ENCODE measurements at regions not wholly inside any gene's neighbourhood (a gene's known extent, or its start where the extent isn't known, plus 50 kb on each side); places are given as distances from the start of the nearest gene placed in this dataset.

GRCh38 chr1:81375884-81376548 is 424.7 kb upstream of the ADGRL2 start:
- Histone ChIP-seq H3K27ac (no peak overlapping the region), H3K4me2 (ENCODE audit: unreplicated experiment) (no peak overlapping the region), H4K20me1 (ENCODE audit: insufficient read depth) (no peaks in the 10 kb centered on the region), H3K4me1 (ENCODE audit: insufficient read depth) (no peaks in the 10 kb centered on the region), H3K27me3 (replicated peaks; ENCODE audit: insufficient read depth) (no peaks in the 10 kb centered on the region), H2AFZ (no peak overlapping the region), H3K79me2 (ENCODE audit: insufficient read depth) (no peaks in the 10 kb centered on the region), H3K4me3 (no peak overlapping the region), H3K9me3 (ENCODE audit: low read depth) (no peaks in the 10 kb centered on the region), H3K36me3 (ENCODE audit: low read depth) (no peaks in the 10 kb centered on the region), H3F3A (ENCODE audit: insufficient read depth) (no peaks in the 10 kb centered on the region), H3K9ac (no peak overlapping the region), H3K9me2 (ENCODE audit: insufficient read depth) (no peaks in the 10 kb centered on the region)
- 30 to 33% methylated on average over 5 of the region's 5 CpGs for WGBS, 2 experiments (ENCODE audit: low coverage in 1 of 2, low lambda C conversion rate in 2 of 2, missing lambda C conversion rate in 2 of 2)
- TF ChIP-seq EZH2phosphoT487 (IDR thresholded peaks at IDR 0.05; ENCODE audit: insufficient read depth, low read depth) (no peak), EZH2 (IDR thresholded peaks at IDR 0.05; ENCODE audit: insufficient read depth, poor library complexity, severe bottlenecking) (no peak)
- in situ Hi-C loops (cut with MboI) = no loop called here
- DNase-seq = no peak

GRCh38 chr1:81374481-81374880 is 426.3 kb upstream of the ADGRL2 start:
- Histone ChIP-seq H2AFZ (no peak overlapping the region), H3K4me3 (no peak overlapping the region), H3K79me2 (ENCODE audit: insufficient read depth) (no peaks in the 10 kb centered on the region), H3K4me2 (ENCODE audit: unreplicated experiment) (no peak overlapping the region), H4K20me1 (ENCODE audit: insufficient read depth) (no peaks in the 10 kb centered on the region), H3K4me1 (ENCODE audit: insufficient read depth) (no peaks in the 10 kb centered on the region), H3F3A (ENCODE audit: insufficient read depth) (no peaks in the 10 kb centered on the region), H3K27me3 (replicated peaks; ENCODE audit: insufficient read depth) (no peaks in the 10 kb centered on the region), H3K36me3 (ENCODE audit: low read depth) (no peaks in the 10 kb centered on the region), H3K9me3 (ENCODE audit: low read depth) (no peaks in the 10 kb centered on the region), H3K9ac (no peak overlapping the region), H3K9me2 (ENCODE audit: insufficient read depth) (no peaks in the 10 kb centered on the region), H3K27ac (no peak overlapping the region)
- no peak for TF ChIP-seq EZH2 (IDR thresholded peaks at IDR 0.05; ENCODE audit: insufficient read depth, poor library complexity, severe bottlenecking)
- no peak for TF ChIP-seq EZH2phosphoT487 (IDR thresholded peaks at IDR 0.05; ENCODE audit: insufficient read depth, low read depth)
- no peak for DNase-seq
- 68% methylated on average over 5 of the region's 5 CpGs for WGBS, 2 experiments (ENCODE audit: low coverage in 1 of 2, low lambda C conversion rate in 2 of 2, missing lambda C conversion rate in 2 of 2)
- in situ Hi-C loops (cut with MboI) = no loop called here

GRCh38 chr1:81371864-81372263 is 428.9 kb upstream of the ADGRL2 start:
- H3K9me2 ChIP-seq (ENCODE audit: insufficient read depth) = no peaks in the 10 kb centered on the region
- no peak overlapping the region for H3K4me2 ChIP-seq (ENCODE audit: unreplicated experiment)
- H3K9me3 ChIP-seq (ENCODE audit: low read depth) = no peaks in the 10 kb centered on the region
- H3F3A ChIP-seq (ENCODE audit: insufficient read depth) = no peaks in the 10 kb centered on the region
- no peaks in the 10 kb centered on the region for H3K27me3 ChIP-seq (replicated peaks; ENCODE audit: insufficient read depth)
- no peak overlapping the region for H3K9ac ChIP-seq
- H3K27ac ChIP-seq = no peak overlapping the region
- 30% methylated on average over 3 of the region's 3 CpGs for WGBS, 2 experiments (ENCODE audit: low coverage in 1 of 2, low lambda C conversion rate in 2 of 2, missing lambda C conversion rate in 2 of 2)
- H4K20me1 ChIP-seq (ENCODE audit: insufficient read depth) = no peaks in the 10 kb centered on the region
- in situ Hi-C loops (cut with MboI) = no loop called here
- no peak for DNase-seq
- no peak overlapping the region for H2AFZ ChIP-seq
- no peak for TF ChIP-seq EZH2 (IDR thresholded peaks at IDR 0.05; ENCODE audit: insufficient read depth, poor library complexity, severe bottlenecking)
- no peaks in the 10 kb centered on the region for H3K79me2 ChIP-seq (ENCODE audit: insufficient read depth)
- H3K36me3 ChIP-seq (ENCODE audit: low read depth) = no peaks in the 10 kb centered on the region
- H3K4me1 ChIP-seq (ENCODE audit: insufficient read depth) = no peaks in the 10 kb centered on the region
- no peak overlapping the region for H3K4me3 ChIP-seq

DNA sequence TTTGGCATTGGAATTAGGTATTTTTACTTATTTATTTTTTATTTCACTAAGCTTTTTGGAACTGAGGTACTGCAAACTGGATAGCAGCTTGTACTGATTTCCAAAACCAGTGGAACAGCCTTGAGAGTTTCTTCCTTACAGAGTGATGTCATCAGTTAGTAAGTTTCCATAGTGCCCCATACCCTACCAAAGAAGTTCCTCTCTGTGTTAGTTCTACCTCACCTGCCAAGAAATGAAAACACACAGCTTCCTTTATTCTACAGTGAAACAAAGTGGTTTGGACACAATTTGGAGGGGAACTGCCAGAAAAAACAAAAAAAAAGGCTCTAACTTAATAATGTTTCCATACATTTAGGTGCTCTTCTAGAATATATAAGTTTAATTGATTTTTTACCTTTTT is 430.9 kb upstream of the ADGRL2 start:
- Histone ChIP-seq H3K4me2 (ENCODE audit: unreplicated experiment) (no peak overlapping the region), H3K9me2 (ENCODE audit: insufficient read depth) (no peaks in the 10 kb centered on the region), H3K36me3 (ENCODE audit: low read depth) (no peaks in the 10 kb centered on the region), H3K27ac (no peak overlapping the region), H3F3A (ENCODE audit: insufficient read depth) (no peaks in the 10 kb centered on the region), H4K20me1 (ENCODE audit: insufficient read depth) (no peaks in the 10 kb centered on the region), H3K9ac (no peak overlapping the region), H3K4me3 (no peak overlapping the region), H3K4me1 (ENCODE audit: insufficient read depth) (no peaks in the 10 kb centered on the region), H2AFZ (no peak overlapping the region), H3K79me2 (ENCODE audit: insufficient read depth) (no peaks in the 10 kb centered on the region), H3K9me3 (ENCODE audit: low read depth) (no peaks in the 10 kb centered on the region), H3K27me3 (replicated peaks; ENCODE audit: insufficient read depth) (no peaks in the 10 kb centered on the region)
- DNase-seq = no peak
- in situ Hi-C loops (cut with MboI) = no loop called here
- TF ChIP-seq EZH2 (IDR thresholded peaks at IDR 0.05; ENCODE audit: insufficient read depth, poor library complexity, severe bottlenecking) = no peak
- TF ChIP-seq EZH2phosphoT487 (IDR thresholded peaks at IDR 0.05; ENCODE audit: insufficient read depth, low read depth) = no peak

GRCh38 chr1:81366173-81366572 is 434.6 kb upstream of the ADGRL2 start:
- no peak for DNase-seq
- Histone ChIP-seq H3K79me2 (ENCODE audit: insufficient read depth) (no peaks in the 10 kb centered on the region), H3K9me2 (ENCODE audit: insufficient read depth) (no peaks in the 10 kb centered on the region), H3K9me3 (ENCODE audit: low read depth) (no peaks in the 10 kb centered on the region), H2AFZ (no peak overlapping the region), H3K36me3 (ENCODE audit: low read depth) (no peaks in the 10 kb centered on the region), H4K20me1 (ENCODE audit: insufficient read depth) (no peaks in the 10 kb centered on the region), H3K27ac (no peak overlapping the region), H3K4me1 (ENCODE audit: insufficient read depth) (no peaks in the 10 kb centered on the region), H3K9ac (no peak overlapping the region), H3K4me2 (ENCODE audit: unreplicated experiment) (no peak overlapping the region), H3K4me3 (no peak overlapping the region), H3K27me3 (replicated peaks; ENCODE audit: insufficient read depth) (no peaks in the 10 kb centered on the region), H3F3A (ENCODE audit: insufficient read depth) (no peaks in the 10 kb centered on the region)
- in situ Hi-C loops (cut with MboI) = no loop called here
- TF ChIP-seq EZH2phosphoT487 (IDR thresholded peaks at IDR 0.05; ENCODE audit: insufficient read depth, low read depth) = no peak
- no peak for TF ChIP-seq EZH2 (IDR thresholded peaks at IDR 0.05; ENCODE audit: insufficient read depth, poor library complexity, severe bottlenecking)

All from GM23248 (cell line).